A673 (cell line): ENCODE measurements at regions not wholly inside any gene's neighbourhood (a gene's known extent, or its start where the extent isn't known, plus 50 kb on each side); places are given as distances from the start of the nearest gene placed in this dataset.

Experiments used
- EZH2 ChIP-seq: fragments of 200-600 bp; sonication (generic); IDR thresholded peaks from 2 replicates; pipeline ENCODE4 v1.6.1; 2017; ENCODE audit warnings: borderline replicate concordance, low read depth, mild to moderate bottlenecking, mixed read lengths, antibody characterized with exemption, low read length; ENCODE audit not compliant: poor library complexity, severe bottlenecking
- TF ChIP-seq, protein P1 (sequence below): fragments of 300-800, 200-600 bp; sonication (generic); conservative IDR thresholded peaks from 2 replicates; pipeline ENCODE4 v1.5.1; 2017; ENCODE audit warnings: low read depth, mild to moderate bottlenecking, antibody characterized with exemption, low read length, moderate library complexity, mixed read lengths

DNA sequence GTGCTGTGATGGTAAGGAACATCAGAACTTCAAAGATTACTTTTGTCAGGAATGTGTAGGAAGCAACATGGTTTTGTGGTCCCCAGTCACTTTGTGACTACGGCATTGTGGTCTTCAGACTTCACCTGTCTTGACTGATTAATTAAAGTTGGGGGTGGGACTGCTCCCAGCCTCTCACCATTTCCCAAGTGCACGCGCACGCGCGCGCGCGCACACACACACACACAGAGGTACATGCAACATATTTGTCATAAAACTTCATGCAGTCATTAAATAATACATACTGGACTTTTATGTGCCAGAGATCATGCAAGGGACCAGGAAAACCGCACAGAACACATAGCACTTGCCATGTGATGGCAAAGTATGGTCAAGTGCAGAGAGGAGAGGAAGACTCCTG, 181.2 kb downstream of the EVX1 start:
- TF ChIP-seq, protein P1, sequence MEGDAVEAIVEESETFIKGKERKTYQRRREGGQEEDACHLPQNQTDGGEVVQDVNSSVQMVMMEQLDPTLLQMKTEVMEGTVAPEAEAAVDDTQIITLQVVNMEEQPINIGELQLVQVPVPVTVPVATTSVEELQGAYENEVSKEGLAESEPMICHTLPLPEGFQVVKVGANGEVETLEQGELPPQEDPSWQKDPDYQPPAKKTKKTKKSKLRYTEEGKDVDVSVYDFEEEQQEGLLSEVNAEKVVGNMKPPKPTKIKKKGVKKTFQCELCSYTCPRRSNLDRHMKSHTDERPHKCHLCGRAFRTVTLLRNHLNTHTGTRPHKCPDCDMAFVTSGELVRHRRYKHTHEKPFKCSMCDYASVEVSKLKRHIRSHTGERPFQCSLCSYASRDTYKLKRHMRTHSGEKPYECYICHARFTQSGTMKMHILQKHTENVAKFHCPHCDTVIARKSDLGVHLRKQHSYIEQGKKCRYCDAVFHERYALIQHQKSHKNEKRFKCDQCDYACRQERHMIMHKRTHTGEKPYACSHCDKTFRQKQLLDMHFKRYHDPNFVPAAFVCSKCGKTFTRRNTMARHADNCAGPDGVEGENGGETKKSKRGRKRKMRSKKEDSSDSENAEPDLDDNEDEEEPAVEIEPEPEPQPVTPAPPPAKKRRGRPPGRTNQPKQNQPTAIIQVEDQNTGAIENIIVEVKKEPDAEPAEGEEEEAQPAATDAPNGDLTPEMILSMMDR: no peak
- no peak for TF ChIP-seq EZH2
